CD14-positive monocyte (primary cell): ENCODE measurements at regions not wholly inside any gene's neighbourhood (a gene's known extent, or its start where the extent isn't known, plus 50 kb on each side); places are given as distances from the start of the nearest gene placed in this dataset.

Experiments used
- DNase-seq, 3 donors: peaks; one replicate each; pipeline ENCODE4 v3.0.0-alpha.2; 2011 to 2022
- H2AFZ ChIP-seq: 2 replicates; pipeline ENCODE4 v1.6.0; 2012; ENCODE audit warnings: mild to moderate bottlenecking, low read depth, low read length, inconsistent platforms; ENCODE audit not compliant: insufficient read depth, poor library complexity, severe bottlenecking
- H3K27ac ChIP-seq, 2 donors: 1 replicate in 1 of 2; 2 replicates in 1 of 2; pipeline ENCODE4 v1.5.1; 2012 to 2013; ENCODE audit warnings: low read length in 2 of 2, control low read depth in 1 of 2, inconsistent platforms in 1 of 2, low read depth in 1 of 2, mild to moderate bottlenecking in 1 of 2
- H3K27me3 ChIP-seq, 2 donors: one replicate each; pipeline versions ENCODE4 v1.6.0 to v1.6.1; 2011 to 2013; ENCODE audit warnings: low read length in 2 of 2; ENCODE audit not compliant: control insufficient read depth in 2 of 2, insufficient read depth in 2 of 2
- H3K36me3 ChIP-seq, 2 donors: replicated peaks in 1 of 2; 1 replicate in 1 of 2; 2 replicates in 1 of 2; pipeline versions ENCODE4 v1.5.1 to v1.6.1; 2012 to 2013; ENCODE audit warnings: low read length in 2 of 2, control low read depth in 1 of 2, inconsistent platforms in 1 of 2, mild to moderate bottlenecking in 1 of 2; ENCODE audit not compliant: insufficient read depth in 2 of 2, control insufficient read depth in 1 of 2
- H3K4me1 ChIP-seq, 2 donors: 1 replicate in 1 of 2; 2 replicates in 1 of 2; pipeline versions ENCODE4 v1.5.1 to v1.6.1; 2012 to 2013; ENCODE audit warnings: low read length in 2 of 2, control low read depth in 1 of 2, inconsistent platforms in 1 of 2, mild to moderate bottlenecking in 1 of 2, moderate library complexity in 1 of 2; ENCODE audit not compliant: insufficient read depth in 2 of 2, control insufficient read depth in 1 of 2
- H3K4me2 ChIP-seq: replicated peaks from 2 replicates; pipeline ENCODE3; 2012; ENCODE audit warnings: low read length, moderate library complexity, mild to moderate bottlenecking; ENCODE audit not compliant: poor library complexity, severe bottlenecking; ENCODE audit errors: extremely low read depth
- H3K4me3 ChIP-seq, 3 experiments: fragments of 200-600 bp in 1 of 3; sonication (generic) in 1 of 3; replicated peaks in 1 of 3; 1 replicate in 2 of 3; 2 replicates in 1 of 3; pipeline ENCODE4 v1.5.1; 2011 to 2013; ENCODE audit warnings: low read length in 3 of 3, mild to moderate bottlenecking in 3 of 3, control low read depth in 2 of 3, low read depth in 2 of 3, inconsistent platforms in 1 of 3, moderate library complexity in 1 of 3
- H3K79me2 ChIP-seq: 2 replicates; pipeline ENCODE4 v1.6.0; 2012; ENCODE audit warnings: mild to moderate bottlenecking, control low read depth, inconsistent platforms, low read length, moderate library complexity; ENCODE audit not compliant: insufficient read depth
- H3K9ac ChIP-seq: 2 replicates; pipeline ENCODE4 v1.6.0; 2017; ENCODE audit warnings: low read length, mild to moderate bottlenecking; ENCODE audit not compliant: insufficient read depth, poor library complexity, severe bottlenecking
- H3K9me3 ChIP-seq, 2 donors: replicated peaks in 1 of 2; 1 replicate in 1 of 2; 2 replicates in 1 of 2; pipeline versions ENCODE4 v1.5.1 to v1.6.1; 2012 to 2013; ENCODE audit warnings: low read length in 2 of 2, control low read depth in 1 of 2; ENCODE audit not compliant: control insufficient read depth in 1 of 2, insufficient read depth in 1 of 2
- H4K20me1 ChIP-seq: 2 replicates; pipeline ENCODE4 v1.6.0; 2012; ENCODE audit warnings: mild to moderate bottlenecking, low read length, control low read depth, moderate library complexity; ENCODE audit not compliant: insufficient read depth
- H3K27ac Mint-ChIP-seq, 7 donors: one replicate each; pipeline ENCODE4 v1.8.0; 2020; ENCODE audit warnings: mild to moderate bottlenecking in 7 of 7, mixed read lengths in 7 of 7, moderate library complexity in 6 of 7, inconsistent platforms in 2 of 7
- H3K27me3 Mint-ChIP-seq, 3 donors: one replicate each; pipeline ENCODE4 v1.8.0; 2021 to 2022; ENCODE audit warnings: low read depth in 3 of 3, mild to moderate bottlenecking in 3 of 3, mixed read lengths in 3 of 3, moderate library complexity in 3 of 3, inconsistent platforms in 1 of 3
- H3K36me3 Mint-ChIP-seq, 2 donors: one replicate each; pipeline ENCODE4 v1.8.0; 2020; ENCODE audit warnings: mixed read lengths in 2 of 2, inconsistent platforms in 1 of 2, mild to moderate bottlenecking in 1 of 2
- H3K4me1 Mint-ChIP-seq: one replicate; pipeline ENCODE4 v1.8.0; 2020; ENCODE audit warnings: mild to moderate bottlenecking, mixed read lengths
- H3K4me3 Mint-ChIP-seq, 2 donors: one replicate each; pipeline ENCODE4 v1.8.0; 2020; ENCODE audit warnings: mild to moderate bottlenecking in 2 of 2, mixed read lengths in 2 of 2, moderate library complexity in 1 of 2
- H3K9me3 Mint-ChIP-seq, 7 donors: one replicate each; pipeline ENCODE4 v1.8.0; 2020 to 2022; ENCODE audit warnings: mixed read lengths in 7 of 7, mild to moderate bottlenecking in 6 of 7, moderate library complexity in 6 of 7, inconsistent platforms in 2 of 7
- WGBS: methylation state at CpG from one replicate; pipeline ENCODE4 v1.1.5; 2013; ENCODE audit warnings: missing lambda C conversion rate; ENCODE audit not compliant: insufficient coverage; 5-methylcytosine and 5-hydroxymethylcytosine counted together
- intact Hi-C, 2 donors: fragments of 100-400 bp; cut with micrococcal nuclease; formaldehyde crosslinking; loops; one replicate each; pipeline versions ENCODE4 v1.15.0 to v1.15.1; 2023
- TF ChIP-seq, protein P1 (sequence below): fragments of 200-600 bp; IDR thresholded peaks from one replicate; pipeline ENCODE4 v1.8.0; 2022; ENCODE audit warnings: antibody characterized with exemption, mild to moderate bottlenecking

DNA sequence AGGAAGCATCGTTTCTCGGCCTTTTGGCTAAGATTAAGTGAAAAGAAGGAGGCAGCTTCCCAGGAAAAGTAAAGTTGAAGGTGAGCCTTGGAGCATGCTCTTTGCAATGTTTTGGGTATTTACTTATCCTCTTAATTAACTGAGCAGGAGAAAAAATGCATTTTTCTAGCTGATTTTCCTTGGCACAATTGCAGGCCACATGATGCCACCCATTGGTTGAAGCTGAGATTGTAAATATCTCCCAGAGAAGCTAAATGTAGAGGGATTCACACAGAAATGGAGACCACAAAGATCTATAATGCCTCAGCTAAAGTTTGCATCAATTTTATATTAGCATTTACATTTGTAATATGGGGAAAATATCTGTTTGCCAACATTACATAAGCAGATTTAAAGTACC lies 294.1 kb downstream of the KCNS3 start:
- Histone ChIP-seq H4K20me1 (no peaks in the 10 kb centered on the region), H2AFZ (no peak overlapping the region)
- TF ChIP-seq, protein P1, sequence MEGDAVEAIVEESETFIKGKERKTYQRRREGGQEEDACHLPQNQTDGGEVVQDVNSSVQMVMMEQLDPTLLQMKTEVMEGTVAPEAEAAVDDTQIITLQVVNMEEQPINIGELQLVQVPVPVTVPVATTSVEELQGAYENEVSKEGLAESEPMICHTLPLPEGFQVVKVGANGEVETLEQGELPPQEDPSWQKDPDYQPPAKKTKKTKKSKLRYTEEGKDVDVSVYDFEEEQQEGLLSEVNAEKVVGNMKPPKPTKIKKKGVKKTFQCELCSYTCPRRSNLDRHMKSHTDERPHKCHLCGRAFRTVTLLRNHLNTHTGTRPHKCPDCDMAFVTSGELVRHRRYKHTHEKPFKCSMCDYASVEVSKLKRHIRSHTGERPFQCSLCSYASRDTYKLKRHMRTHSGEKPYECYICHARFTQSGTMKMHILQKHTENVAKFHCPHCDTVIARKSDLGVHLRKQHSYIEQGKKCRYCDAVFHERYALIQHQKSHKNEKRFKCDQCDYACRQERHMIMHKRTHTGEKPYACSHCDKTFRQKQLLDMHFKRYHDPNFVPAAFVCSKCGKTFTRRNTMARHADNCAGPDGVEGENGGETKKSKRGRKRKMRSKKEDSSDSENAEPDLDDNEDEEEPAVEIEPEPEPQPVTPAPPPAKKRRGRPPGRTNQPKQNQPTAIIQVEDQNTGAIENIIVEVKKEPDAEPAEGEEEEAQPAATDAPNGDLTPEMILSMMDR: no peak

GRCh38 chr2:18171191-18172139 lies 293.0 kb downstream of the KCNS3 start:
- no peak overlapping the region for H2AFZ ChIP-seq
- H3K27me3 Mint-ChIP-seq: peaks cover 0 to 6% (median 3%) of the 10 kb centered on the region in 3 donors
- H3K9ac ChIP-seq: no peak overlapping the region
- H3K27me3 ChIP-seq: no peaks in the 10 kb centered on the region
- WGBS: 100% methylated on average over 3 of the region's 7 CpGs
- H3K4me3 Mint-ChIP-seq: no peak overlapping the region
- no peaks in the 10 kb centered on the region for H4K20me1 ChIP-seq
- peaks cover 0 to 3% (median 0%) of the 10 kb centered on the region in 7 donors for H3K9me3 Mint-ChIP-seq
- no peaks in the 10 kb centered on the region for H3K79me2 ChIP-seq
- DNase-seq: no peak
- no peaks in the 10 kb centered on the region for H3K36me3 Mint-ChIP-seq
- H3K4me2 ChIP-seq: no peak overlapping the region
- no peaks in the 10 kb centered on the region for H3K4me1 ChIP-seq
- no peak overlapping the region for H3K4me3 ChIP-seq
- no peak overlapping the region for H3K27ac ChIP-seq
- H3K27ac Mint-ChIP-seq: peak overlapping the region in 1 of 7 donors; percentile 4
- intact Hi-C loops: no loop called here
- TF ChIP-seq, protein P1: no peak
- no peaks in the 10 kb centered on the region for H3K36me3 ChIP-seq
- no peaks in the 10 kb centered on the region for H3K4me1 Mint-ChIP-seq
- H3K9me3 ChIP-seq: peaks cover 0 to 5% of the 10 kb centered on the region in 2 donors

More for the DNA sequence above, 294.1 kb downstream of the KCNS3 start:
- Histone ChIP-seq H3K36me3 (no peaks in the 10 kb centered on the region), H3K9ac (no peak overlapping the region), H3K4me1 (no peaks in the 10 kb centered on the region), H3K9me3 (peaks cover 0 to 5% of the 10 kb centered on the region in 2 donors), H3K79me2 (no peaks in the 10 kb centered on the region), H3K27me3 (no peaks in the 10 kb centered on the region), H3K27ac (no peak overlapping the region), H3K4me3 (no peak overlapping the region), H3K4me2 (no peak overlapping the region)
- H3K4me1 Mint-ChIP-seq: no peaks in the 10 kb centered on the region
- H3K4me3 Mint-ChIP-seq: no peak overlapping the region
- WGBS: no CpG with 5 or more reads among the region's 2 CpGs
- H3K9me3 Mint-ChIP-seq: peaks cover 0 to 3% (median 0%) of the 10 kb centered on the region in 7 donors
- no peak for DNase-seq
- intact Hi-C loops: no loop called here
- H3K27ac Mint-ChIP-seq: no peak overlapping the region
- no peaks in the 10 kb centered on the region for H3K36me3 Mint-ChIP-seq
- peaks cover 0 to 7% (median 3%) of the 10 kb centered on the region in 3 donors for H3K27me3 Mint-ChIP-seq
